ENCODE measurements at regions not wholly inside any gene's neighbourhood (a gene's known extent, or its start where the extent isn't known, plus 50 kb on each side); places are given as distances from the start of the nearest gene placed in this dataset.

- ChIA-PET CTCF (no interaction called here), POLR2A (no interaction called here)
- Histone ChIP-seq H3K9me3 (ENCODE audit: control insufficient read depth, insufficient read depth, low read length) (no peaks in the 10 kb centered on the region), H3K4me3 (ENCODE audit: low read depth, low read length) (no peak overlapping the region), H3K27ac (ENCODE audit: low read depth, low read length) (no peak overlapping the region), H3K27me3 (ENCODE audit: control insufficient read depth, insufficient read depth, low read length) (peaks cover 3% of the 10 kb centered on the region)
- TF ChIP-seq CTCF (IDR thresholded peaks at IDR 0.05; ENCODE audit: low read depth, low read length), result no peak
- DNase-seq (ENCODE audit: low read depth, low spot score), result no peak
Measured at GRCh38 chr6:99064834-99065233, 117.1 kb upstream of the FBXL4 start.

DNA sequence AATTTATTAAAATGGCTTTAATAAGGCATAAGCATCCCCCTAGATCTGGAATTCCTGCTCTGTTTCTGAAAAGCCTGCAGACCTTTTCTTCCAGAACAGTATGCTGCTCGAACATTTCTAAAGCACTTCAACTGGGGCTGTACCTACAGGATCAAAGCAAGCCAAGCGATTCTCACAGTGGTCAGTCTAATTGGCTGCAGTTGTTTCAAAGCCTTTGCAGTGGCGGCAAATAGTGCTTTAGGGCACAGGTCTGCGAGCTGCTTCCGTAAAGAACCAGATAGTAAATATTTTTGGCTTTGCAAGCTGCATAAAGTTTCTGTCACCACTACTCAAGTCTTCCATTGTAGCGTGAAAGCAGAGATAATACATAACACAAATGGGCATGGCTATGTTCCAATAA, 88.9 kb upstream of the FBXL4 start:
- ChIA-PET POLR2A (no interaction called here), CTCF (no interaction called here)
- no peak overlapping the region for H3K4me3 ChIP-seq (ENCODE audit: low read depth, low read length)
- no peak for DNase-seq (ENCODE audit: low read depth, low spot score)
- H3K27ac ChIP-seq (ENCODE audit: low read depth, low read length), result no peak overlapping the region
- TF ChIP-seq CTCF (IDR thresholded peaks at IDR 0.05; ENCODE audit: low read depth, low read length), result no peak
- no peaks in the 10 kb centered on the region for H3K9me3 ChIP-seq (ENCODE audit: control insufficient read depth, insufficient read depth, low read length)
- H3K27me3 ChIP-seq (ENCODE audit: control insufficient read depth, insufficient read depth, low read length), result peaks cover under 1% of the 10 kb centered on the region

- DNase-seq (ENCODE audit: low read depth, low spot score), result no peak
Measured at GRCh38 chr6:99032396-99032795, 84.7 kb upstream of the FBXL4 start.

DNA sequence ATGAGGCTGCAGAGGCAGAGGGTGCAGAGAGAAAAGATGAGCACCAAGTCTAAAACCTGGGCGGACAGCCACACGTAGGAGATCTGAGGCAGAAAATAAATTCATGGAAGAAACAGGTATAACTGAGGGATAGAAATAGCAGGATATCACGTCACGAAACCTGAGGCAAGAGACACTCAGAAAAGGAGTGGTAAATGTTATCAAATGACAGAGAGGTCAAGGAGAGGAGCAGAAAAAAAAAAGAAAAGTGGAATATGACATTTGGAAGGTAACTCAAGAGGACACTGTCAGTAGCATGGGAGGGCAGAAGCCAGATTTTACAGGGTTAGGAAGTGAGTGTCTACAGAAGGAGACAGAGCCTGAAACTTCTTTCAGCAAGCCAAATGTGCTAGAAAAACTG, 84.2 kb upstream of the FBXL4 start:
- POLR2A ChIA-PET, result no interaction called here

More at GRCh38 chr6:99032396-99032795, 84.7 kb upstream of the FBXL4 start:
- CTCF ChIA-PET, result no interaction called here
- no peaks in the 10 kb centered on the region for H3K9me3 ChIP-seq (ENCODE audit: control insufficient read depth, insufficient read depth, low read length)
- no peaks in the 10 kb centered on the region for H3K27me3 ChIP-seq (ENCODE audit: control insufficient read depth, insufficient read depth, low read length)
- no peak overlapping the region for H3K27ac ChIP-seq (ENCODE audit: low read depth, low read length)
- no peak for TF ChIP-seq CTCF (IDR thresholded peaks at IDR 0.05; ENCODE audit: low read depth, low read length)
- POLR2A ChIA-PET, result no interaction called here
- H3K4me3 ChIP-seq (ENCODE audit: low read depth, low read length), result no peak overlapping the region

DNA sequence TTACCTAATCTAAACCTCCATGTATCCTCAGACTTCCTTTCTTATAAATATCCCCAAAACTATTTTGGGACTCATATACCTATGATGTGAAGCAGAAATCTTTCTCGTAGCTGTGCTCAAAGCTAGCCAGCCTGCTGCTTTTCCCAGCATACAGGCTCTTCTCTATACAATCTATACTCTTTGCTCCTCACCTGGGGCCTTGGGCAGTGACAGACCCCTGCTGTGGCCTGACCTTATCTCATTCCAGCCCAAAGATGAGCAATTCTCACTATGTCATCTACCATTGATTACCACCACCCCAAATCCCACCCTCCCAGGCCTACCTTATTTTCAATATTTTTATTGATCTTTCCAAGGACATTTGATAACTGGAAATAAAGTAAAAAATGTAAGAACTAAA, 83.2 kb upstream of the FBXL4 start:
- Histone ChIP-seq H3K4me3 (ENCODE audit: low read depth, low read length) (no peak overlapping the region), H3K27me3 (ENCODE audit: control insufficient read depth, insufficient read depth, low read length) (no peaks in the 10 kb centered on the region), H3K27ac (ENCODE audit: low read depth, low read length) (no peak overlapping the region), H3K9me3 (ENCODE audit: control insufficient read depth, insufficient read depth, low read length) (peaks cover 3% of the 10 kb centered on the region; the same call in 1 of the 2 replicates)
- DNase-seq (ENCODE audit: low read depth, low spot score), result no peak
- ChIA-PET POLR2A (no interaction called here), CTCF (no interaction called here)
- TF ChIP-seq CTCF (IDR thresholded peaks at IDR 0.05; ENCODE audit: low read depth, low read length), result no peak

More for the DNA sequence above, 84.2 kb upstream of the FBXL4 start:
- Histone ChIP-seq H3K27me3 (ENCODE audit: control insufficient read depth, insufficient read depth, low read length) (no peaks in the 10 kb centered on the region), H3K9me3 (ENCODE audit: control insufficient read depth, insufficient read depth, low read length) (no peaks in the 10 kb centered on the region), H3K27ac (ENCODE audit: low read depth, low read length) (no peak overlapping the region), H3K4me3 (ENCODE audit: low read depth, low read length) (no peak overlapping the region)
- DNase-seq (ENCODE audit: low read depth, low spot score), result no peak
- CTCF ChIA-PET, result no interaction called here
- no peak for TF ChIP-seq CTCF (IDR thresholded peaks at IDR 0.05; ENCODE audit: low read depth, low read length)
